ENCODE measurements at regions not wholly inside any gene's neighbourhood (a gene's known extent, or its start where the extent isn't known, plus 50 kb on each side); places are given as distances from the start of the nearest gene placed in this dataset.

- H3K4me1 ChIP-seq (ENCODE audit: insufficient read depth): peaks cover 3% of the 10 kb centered on the region
- TF ChIP-seq EZH2phosphoT487 (IDR thresholded peaks at IDR 0.05; ENCODE audit: low read depth, severe bottlenecking, unreplicated experiment): no peak
- TF ChIP-seq, protein P1, sequence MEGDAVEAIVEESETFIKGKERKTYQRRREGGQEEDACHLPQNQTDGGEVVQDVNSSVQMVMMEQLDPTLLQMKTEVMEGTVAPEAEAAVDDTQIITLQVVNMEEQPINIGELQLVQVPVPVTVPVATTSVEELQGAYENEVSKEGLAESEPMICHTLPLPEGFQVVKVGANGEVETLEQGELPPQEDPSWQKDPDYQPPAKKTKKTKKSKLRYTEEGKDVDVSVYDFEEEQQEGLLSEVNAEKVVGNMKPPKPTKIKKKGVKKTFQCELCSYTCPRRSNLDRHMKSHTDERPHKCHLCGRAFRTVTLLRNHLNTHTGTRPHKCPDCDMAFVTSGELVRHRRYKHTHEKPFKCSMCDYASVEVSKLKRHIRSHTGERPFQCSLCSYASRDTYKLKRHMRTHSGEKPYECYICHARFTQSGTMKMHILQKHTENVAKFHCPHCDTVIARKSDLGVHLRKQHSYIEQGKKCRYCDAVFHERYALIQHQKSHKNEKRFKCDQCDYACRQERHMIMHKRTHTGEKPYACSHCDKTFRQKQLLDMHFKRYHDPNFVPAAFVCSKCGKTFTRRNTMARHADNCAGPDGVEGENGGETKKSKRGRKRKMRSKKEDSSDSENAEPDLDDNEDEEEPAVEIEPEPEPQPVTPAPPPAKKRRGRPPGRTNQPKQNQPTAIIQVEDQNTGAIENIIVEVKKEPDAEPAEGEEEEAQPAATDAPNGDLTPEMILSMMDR (IDR thresholded peaks at IDR 0.05; ENCODE audit: poor library complexity): no peak
- TF ChIP-seq EZH2 (IDR thresholded peaks at IDR 0.05; ENCODE audit: borderline replicate concordance): no peak
- H3K27ac ChIP-seq: peak overlapping the region; percentile 0
- no peak for DNase-seq (ENCODE audit: low spot score)
- no peaks in the 10 kb centered on the region for H4K20me1 ChIP-seq (ENCODE audit: insufficient read depth, poor library complexity, severe bottlenecking)
- H3K4me3 ChIP-seq: no peak overlapping the region
- no peaks in the 10 kb centered on the region for H3K9me3 ChIP-seq (ENCODE audit: low read depth)
- no peaks in the 10 kb centered on the region for H3K36me3 ChIP-seq (replicated peaks; ENCODE audit: insufficient read depth, low read depth)
- H3K9me2 ChIP-seq (replicated peaks; ENCODE audit: insufficient read depth): no peaks in the 10 kb centered on the region
- H3K27me3 ChIP-seq: no peaks in the 10 kb centered on the region
- H2AFZ ChIP-seq: no peak overlapping the region
- 69% methylated on average over 12 of the region's 12 CpGs for WGBS (ENCODE audit: low lambda C conversion rate, missing lambda C conversion rate)
- peak overlapping the region; percentile 15 for H3K4me2 ChIP-seq
- H3K79me2 ChIP-seq: no peaks in the 10 kb centered on the region
Measured at GRCh38 chr16:88289968-88290401, 92.8 kb upstream of the ZNF469 start.

- Histone ChIP-seq H3K27ac (no peak overlapping the region), H3K79me2 (no peaks in the 10 kb centered on the region), H3K36me3 (replicated peaks; ENCODE audit: insufficient read depth, low read depth) (no peaks in the 10 kb centered on the region), H4K20me1 (ENCODE audit: insufficient read depth, poor library complexity, severe bottlenecking) (no peaks in the 10 kb centered on the region), H3K9me2 (replicated peaks; ENCODE audit: insufficient read depth) (no peaks in the 10 kb centered on the region), H2AFZ (no peak overlapping the region), H3K4me2 (no peak overlapping the region), H3K9me3 (ENCODE audit: low read depth) (no peaks in the 10 kb centered on the region), H3K4me3 (no peak overlapping the region), H3K4me1 (ENCODE audit: insufficient read depth) (peaks cover 3% of the 10 kb centered on the region), H3K27me3 (no peaks in the 10 kb centered on the region)
- no peak for DNase-seq (ENCODE audit: low spot score)
- no peak for TF ChIP-seq EZH2phosphoT487 (IDR thresholded peaks at IDR 0.05; ENCODE audit: low read depth, severe bottlenecking, unreplicated experiment)
- 85% methylated on average over 28 of the region's 28 CpGs for WGBS (ENCODE audit: low lambda C conversion rate, missing lambda C conversion rate)
Measured at GRCh38 chr16:88290850-88291830, 91.6 kb upstream of the ZNF469 start.

- Histone ChIP-seq H3K36me3 (replicated peaks; ENCODE audit: insufficient read depth, low read depth) (no peaks in the 10 kb centered on the region), H3K4me3 (no peak overlapping the region), H3K9me2 (replicated peaks; ENCODE audit: insufficient read depth) (no peaks in the 10 kb centered on the region), H2AFZ (no peak overlapping the region), H3K79me2 (no peaks in the 10 kb centered on the region), H3K27ac (no peak overlapping the region), H3K4me2 (no peak overlapping the region), H3K4me1 (ENCODE audit: insufficient read depth) (peaks cover 3% of the 10 kb centered on the region), H3K9me3 (ENCODE audit: low read depth) (no peaks in the 10 kb centered on the region), H3K27me3 (no peaks in the 10 kb centered on the region), H4K20me1 (ENCODE audit: insufficient read depth, poor library complexity, severe bottlenecking) (no peaks in the 10 kb centered on the region)
- TF ChIP-seq, protein P1 (IDR thresholded peaks at IDR 0.05; ENCODE audit: poor library complexity): no peak
- TF ChIP-seq EZH2phosphoT487 (IDR thresholded peaks at IDR 0.05; ENCODE audit: low read depth, severe bottlenecking, unreplicated experiment): no peak
- no peak for TF ChIP-seq EZH2 (IDR thresholded peaks at IDR 0.05; ENCODE audit: borderline replicate concordance)
- WGBS (ENCODE audit: low lambda C conversion rate, missing lambda C conversion rate): 87% methylated on average over 19 of the region's 19 CpGs
- DNase-seq (ENCODE audit: low spot score): no peak
Measured at GRCh38 chr16:88292007-88292970, 90.5 kb upstream of the ZNF469 start.

Data from hepatocyte (in vitro differentiated cells).